GM12878 (cell line): ENCODE measurements at regions not wholly inside any gene's neighbourhood (a gene's known extent, or its start where the extent isn't known, plus 50 kb on each side); places are given as distances from the start of the nearest gene placed in this dataset.

Experiments used
- ATAC-seq: fragments of 200-7000 bp; cut with Tn5 transposase; 3 replicates; pipeline ENCODE4 v1.9.1; 2020; ENCODE audit warnings: mild to moderate bottlenecking, moderate library complexity
- BruUV-seq: library from RNA; stranded (reverse); fragments of 400-500 nt; replicated peaks from 2 replicates; lab custom pipeline; 2021; lab: Mats Ljungman, UMichigan
- CTCF ChIA-PET: fragments of 300-600 bp; sonication (Branson Sonifier 250); formaldehyde crosslinking; extraction: SDS; loops from one replicate; lab custom pipeline; 2021; ENCODE audit warnings: inconsistent platforms; lab: Yijun Ruan, JAX
- POLR2A ChIA-PET: fragments of 350-600 bp; formaldehyde crosslinking; extraction: SDS; loops from one replicate; lab custom pipeline; 2021; ENCODE audit warnings: inconsistent platforms; lab: Charles Lee
- RAD21 ChIA-PET: fragments of 300-600 bp; sonication (Branson Sonifier 250); formaldehyde crosslinking; loops from one replicate; lab custom pipeline; 2023; ENCODE audit warnings: antibody characterized with exemption; ENCODE audit not compliant: unreplicated experiment; lab: Charles Lee
- SMC1A ChIA-PET: fragments of 300-600 bp; sonication (Branson Sonifier 250); formaldehyde crosslinking; loops from one replicate; lab custom pipeline; 2023; ENCODE audit not compliant: unreplicated experiment, uncharacterized antibody; lab: Charles Lee
- DNase-seq: peaks from one replicate; pipeline ENCODE4 v3.0.0-alpha.2; 2011; ENCODE audit warnings: low read depth, low spot score
- FAIRE-seq: peaks from 3 replicates; lab custom pipeline; 2011; peaks lifted over from hg19 to GRCh38; lab: Jason Lieb, UNC
- H2AFZ ChIP-seq: 2 replicates; pipeline ENCODE4 v1.6.0; 2011; ENCODE audit warnings: low read depth, low read length, control low read depth; ENCODE audit not compliant: control insufficient read depth
- H3K27ac ChIP-seq: 2 replicates; pipeline ENCODE4 v1.5.1; 2011; ENCODE audit warnings: control low read depth; ENCODE audit not compliant: control insufficient read depth, insufficient read depth
- H3K27me3 ChIP-seq, 2 experiments: replicated peaks in 1 of 2; 2 replicates each; pipeline versions ENCODE4 v1.6.0 to v1.6.1; 2011; ENCODE audit warnings: low read length in 1 of 2; ENCODE audit not compliant: control insufficient read depth in 2 of 2, insufficient read depth in 2 of 2
- H3K36me3 ChIP-seq, 2 experiments: 2 replicates each; pipeline ENCODE4 v1.5.1; 2011; ENCODE audit warnings: low read length in 1 of 2; ENCODE audit not compliant: control insufficient read depth in 2 of 2, insufficient read depth in 2 of 2
- H3K4me1 ChIP-seq: 2 replicates; pipeline ENCODE4 v1.6.1; 2011; ENCODE audit warnings: mild to moderate bottlenecking, low read length, moderate library complexity, mixed read lengths; ENCODE audit not compliant: control insufficient read depth, insufficient read depth
- H3K4me2 ChIP-seq: 2 replicates; pipeline ENCODE4 v1.6.0; 2011; ENCODE audit warnings: control low read depth; ENCODE audit not compliant: control insufficient read depth, insufficient read depth
- H3K4me3 ChIP-seq: fragments of 200-600 bp; sonication (generic); 2 replicates; pipeline ENCODE4 v1.5.1; 2016
- H3K79me2 ChIP-seq: 2 replicates; pipeline ENCODE4 v1.6.0; 2011; ENCODE audit warnings: low read length; ENCODE audit not compliant: control insufficient read depth, insufficient read depth
- H3K9ac ChIP-seq: 2 replicates; pipeline ENCODE4 v1.8.0; 2011; ENCODE audit warnings: low read length, control low read depth, mixed read lengths; ENCODE audit not compliant: control insufficient read depth, insufficient read depth
- H3K9me3 ChIP-seq: replicated peaks from 3 replicates; pipeline ENCODE4 v1.5.1; 2011; ENCODE audit warnings: mild to moderate bottlenecking, low read length; ENCODE audit not compliant: control insufficient read depth, insufficient read depth
- H4K20me1 ChIP-seq: 2 replicates; pipeline ENCODE4 v1.6.0; 2011; ENCODE audit not compliant: control insufficient read depth, insufficient read depth
- ETV6 ChIP-seq, 2 experiments: fragments of 450-650 bp in 1 of 2; IDR thresholded peaks in 1 of 2; conservative IDR thresholded peaks in 1 of 2; 2 replicates each; pipeline ENCODE4 v1.6.1; 2014; ENCODE audit warnings: antibody characterized with exemption in 1 of 2, borderline replicate concordance in 1 of 2, low read depth in 1 of 2, mild to moderate bottlenecking in 1 of 2, moderate library complexity in 1 of 2
- KLF5 ChIP-seq: fragments of 450-650 bp; IDR thresholded peaks from 2 replicates; pipeline ENCODE4 v1.6.1; 2014; ENCODE audit warnings: mild to moderate bottlenecking; ENCODE audit not compliant: partially characterized antibody
- MYB ChIP-seq: fragments of 150-350 bp; IDR thresholded peaks from 2 replicates; pipeline ENCODE4 v1.6.1; 2014; ENCODE audit warnings: mild to moderate bottlenecking, low read depth, low read length, borderline replicate concordance
- TAF1 ChIP-seq: IDR thresholded peaks from 2 replicates; pipeline ENCODE4 v1.6.1; 2011; ENCODE audit warnings: mild to moderate bottlenecking, low read depth, low read length, borderline replicate concordance
- ZSCAN29 ChIP-seq: fragments of 450-650 bp; IDR thresholded peaks from 2 replicates; pipeline ENCODE4 v1.6.1; 2017; ENCODE audit warnings: mild to moderate bottlenecking, moderate library complexity
- in situ Hi-C: fragments of 300-500 bp; cut with MboI; formaldehyde crosslinking; loops from 9 replicates; pipeline ENCODE4 v1.14.3; 2018; ENCODE audit warnings: mixed read lengths
- intact Hi-C: fragments of 100-400 bp; cut with micrococcal nuclease; formaldehyde crosslinking; loops from one replicate; pipeline ENCODE4 v1.14.2; 2022; ENCODE audit not compliant: unreplicated experiment

- no peak for TF ChIP-seq ZSCAN29
- no peak for TF ChIP-seq MYB
These were observed 368.8 kb downstream of the LNPK start (continued) for GRCh38 chr2:175633227-175633626.

GRCh38 chr2:175631245-175631623, 370.8 kb downstream of the LNPK start:
- in situ Hi-C loops: no loop called here
- H3K9me3 ChIP-seq: no peaks in the 10 kb centered on the region
- H3K36me3 ChIP-seq: no peaks in the 10 kb centered on the region
- intact Hi-C loops: no loop called here
- no peaks in the 10 kb centered on the region for H3K79me2 ChIP-seq
- TF ChIP-seq KLF5 (no peak), TAF1 (no peak), ETV6 (conservative IDR thresholded peaks at IDR 0.05 in 1 of 2, IDR thresholded peaks at IDR 0.05 in 1 of 2; ENCODE audit: borderline replicate concordance in 1 of 2, low read depth in 1 of 2) (no peak)
- H3K4me2 ChIP-seq: no peak overlapping the region
- H4K20me1 ChIP-seq: no peaks in the 10 kb centered on the region
- ChIA-PET RAD21 (no interaction called here), POLR2A (no interaction called here), SMC1A (no interaction called here), CTCF (no interaction called here)
- no peak overlapping the region for H3K4me3 ChIP-seq
- ATAC-seq (no peak), FAIRE-seq (no peak), DNase-seq (no peak)
- H3K9ac ChIP-seq: no peak overlapping the region
- H3K27ac ChIP-seq: no peak overlapping the region
- no TSS peak for BruUV-seq
- peaks cover 0 to 3% of the 10 kb centered on the region in 2 experiments; a peak in 2 of 4 replicates for H3K27me3 ChIP-seq
- no peak overlapping the region for H2AFZ ChIP-seq
- no peaks in the 10 kb centered on the region for H3K4me1 ChIP-seq
